ENCODE measurements at regions not wholly inside any gene's neighbourhood (a gene's known extent, or its start where the extent isn't known, plus 50 kb on each side); places are given as distances from the start of the nearest gene placed in this dataset.
"Not testable (repeated sequence)": the region's sequence is repeated elsewhere in the genome, so short reads cannot be mapped to it uniquely, and the experiment has no call there.

DNA sequence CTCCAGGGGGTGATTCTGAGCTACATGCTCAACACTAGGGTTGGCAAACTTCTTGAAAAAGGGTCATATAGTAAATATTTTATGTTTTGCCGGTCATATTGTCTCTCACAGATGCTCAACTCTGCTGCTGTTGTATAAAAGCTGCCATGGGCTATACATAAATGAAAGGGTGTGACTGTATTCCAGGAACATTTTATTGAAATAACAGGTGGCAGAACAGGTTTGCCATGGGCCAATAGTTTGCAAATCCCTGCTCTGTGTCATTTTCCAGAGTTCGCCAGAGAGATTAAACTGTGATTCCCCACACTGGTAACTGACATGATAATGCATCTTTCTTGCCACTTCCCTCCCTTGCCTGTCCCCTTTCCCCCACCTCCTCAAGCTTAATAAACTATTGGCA lies 144.1 kb downstream of the NPIPA8 start:
- not testable (repeated sequence) for TF ChIP-seq CTCF, POLR2A (IDR thresholded peaks at IDR 0.05)
